Endothelial cell of umbilical vein (primary cell): ENCODE measurements at regions not wholly inside any gene's neighbourhood (a gene's known extent, or its start where the extent isn't known, plus 50 kb on each side); places are given as distances from the start of the nearest gene placed in this dataset.

ENCODE experiments used
- BruUV-seq: library from RNA; stranded (reverse); fragments of 400-500 nt; replicated peaks from 2 replicates; lab custom pipeline; 2021; lab: Mats Ljungman, UMichigan
- CTCF ChIA-PET: fragments of 300-600, 350-600 bp; sonication (Branson Sonifier 250); formaldehyde crosslinking; loops from one replicate; lab custom pipeline; 2021; ENCODE audit warnings: antibody characterized with exemption, inconsistent platforms; lab: Charles Lee
- POLR2A ChIA-PET: fragments of 300-600, 350-600 bp; sonication (Branson Sonifier 250); formaldehyde crosslinking; loops from one replicate; lab custom pipeline; 2021; ENCODE audit warnings: antibody characterized with exemption, inconsistent platforms; lab: Charles Lee
- DNase-seq: peaks from one replicate; pipeline ENCODE4 v3.0.0-alpha.2; 2011; ENCODE audit warnings: low read depth, low spot score
- FAIRE-seq: peaks from 2 replicates; lab custom pipeline; 2011; peaks lifted over from hg19 to GRCh38; lab: Jason Lieb, UNC
- H2AFZ ChIP-seq: 2 replicates; pipeline ENCODE4 v1.6.0; 2012; ENCODE audit warnings: low read depth, low read length, control low read depth, inconsistent platforms
- H3K27ac ChIP-seq: 2 replicates; pipeline ENCODE4 v1.5.1; 2011; ENCODE audit warnings: low read depth, mild to moderate bottlenecking, control low read depth, low read length, moderate library complexity; ENCODE audit not compliant: insufficient read depth
- H3K27me3 ChIP-seq, 2 experiments: 2 replicates each; pipeline versions ENCODE4 v1.6.0 to v1.6.1; 2011; ENCODE audit warnings: low read length in 2 of 2, mixed read lengths in 1 of 2; ENCODE audit not compliant: control insufficient read depth in 2 of 2, insufficient read depth in 2 of 2
- H3K36me3 ChIP-seq, 2 experiments: 2 replicates in 1 of 2; 3 replicates in 1 of 2; pipeline ENCODE4 v1.5.1; 2011; ENCODE audit warnings: low read length in 2 of 2, mild to moderate bottlenecking in 1 of 2, moderate library complexity in 1 of 2; ENCODE audit not compliant: control insufficient read depth in 2 of 2, insufficient read depth in 2 of 2; ENCODE audit errors: extremely low read depth in 1 of 2
- H3K4me1 ChIP-seq: 3 replicates; pipeline ENCODE4 v1.5.1; 2011; ENCODE audit warnings: mild to moderate bottlenecking, low read length; ENCODE audit not compliant: control insufficient read depth, insufficient read depth; ENCODE audit errors: extremely low read depth
- H3K4me2 ChIP-seq: 2 replicates; pipeline ENCODE4 v1.6.1; 2011; ENCODE audit warnings: low read length, control low read depth, mixed read lengths; ENCODE audit not compliant: insufficient read depth
- H3K4me3 ChIP-seq, 3 experiments: fragments of 200-600 bp in 1 of 3; sonication (generic), shearing (Covaris generic) in 1 of 3; replicated peaks in 1 of 3; 2 replicates each; pipeline ENCODE4 v1.5.1; 2011 to 2016; ENCODE audit warnings: control low read depth in 3 of 3, low read length in 3 of 3, mild to moderate bottlenecking in 2 of 3, inconsistent platforms in 1 of 3, low read depth in 1 of 3, moderate library complexity in 1 of 3; ENCODE audit not compliant: insufficient read depth in 1 of 3
- H3K79me2 ChIP-seq: 2 replicates; pipeline ENCODE4 v1.6.0; 2012; ENCODE audit warnings: low read length, inconsistent platforms; ENCODE audit not compliant: control insufficient read depth, insufficient read depth
- H3K9ac ChIP-seq: replicated peaks from 2 replicates; pipeline ENCODE3; 2011; ENCODE audit warnings: low read length, control low read depth; ENCODE audit not compliant: insufficient read depth; ENCODE audit errors: extremely low read depth
- H3K9me1 ChIP-seq: replicated peaks from 3 replicates; pipeline ENCODE4 v1.6.0; 2011; ENCODE audit warnings: mild to moderate bottlenecking, low read length; ENCODE audit not compliant: control insufficient read depth, insufficient read depth; ENCODE audit errors: extremely low read depth
- H3K9me3 ChIP-seq: replicated peaks from 2 replicates; pipeline ENCODE4 v1.5.1; 2012; ENCODE audit warnings: low read length, inconsistent platforms; ENCODE audit not compliant: control insufficient read depth, insufficient read depth
- H4K20me1 ChIP-seq: replicated peaks from 2 replicates; pipeline ENCODE3; 2011; ENCODE audit warnings: mild to moderate bottlenecking, low read length; ENCODE audit not compliant: control insufficient read depth, insufficient read depth; ENCODE audit errors: extremely low read depth
- CTCF ChIP-seq, 2 donors: IDR thresholded peaks; 1 replicate in 1 of 2; 2 replicates in 1 of 2; pipeline ENCODE4 v1.5.1; 2011; ENCODE audit warnings: low read length in 2 of 2, mild to moderate bottlenecking in 2 of 2, moderate library complexity in 2 of 2, control low read depth in 1 of 2, inconsistent platforms in 1 of 2, low read depth in 1 of 2; ENCODE audit not compliant: insufficient read depth in 1 of 2; ENCODE audit errors: extremely low read depth in 1 of 2
- EZH2 ChIP-seq: IDR thresholded peaks from 2 replicates; pipeline ENCODE4 v1.6.1; 2012; ENCODE audit warnings: borderline replicate concordance, low read depth, mild to moderate bottlenecking, moderate library complexity, low read length, inconsistent platforms; ENCODE audit not compliant: severe bottlenecking
- FOS ChIP-seq: IDR thresholded peaks from 2 replicates; pipeline ENCODE4 v1.6.1; 2011; ENCODE audit warnings: mild to moderate bottlenecking, low read length, moderate library complexity, borderline replicate concordance; ENCODE audit not compliant: insufficient read depth
- GATA2 ChIP-seq: IDR thresholded peaks from 2 replicates; pipeline ENCODE4 v1.7.0; 2011; ENCODE audit warnings: low read depth, mild to moderate bottlenecking, moderate library complexity, mixed read lengths, low read length; ENCODE audit not compliant: insufficient read length, insufficient read depth
- JUN ChIP-seq: IDR thresholded peaks from 2 replicates; pipeline ENCODE4 v1.6.1; 2011; ENCODE audit warnings: borderline replicate concordance, low read depth; ENCODE audit not compliant: insufficient read length, insufficient read depth
- MAX ChIP-seq: IDR thresholded peaks from 2 replicates; pipeline ENCODE4 v1.6.1; 2011; ENCODE audit not compliant: insufficient read depth, insufficient read length
- MYC ChIP-seq: IDR thresholded peaks from one replicate; pipeline ENCODE4 v1.6.1; 2011; ENCODE audit warnings: mild to moderate bottlenecking, low read depth, low read length
- POLR2A ChIP-seq: IDR thresholded peaks from 2 replicates; pipeline ENCODE4 v1.6.1; 2012; ENCODE audit warnings: low read depth, mild to moderate bottlenecking, control low read depth, low read length
- POLR2AphosphoS5 ChIP-seq: IDR thresholded peaks from 2 replicates; pipeline ENCODE4 v1.6.1; 2012; ENCODE audit warnings: low read depth, mild to moderate bottlenecking, control low read depth, low read length, moderate library complexity; ENCODE audit not compliant: insufficient read depth
- dilution Hi-C: fragments of 300-500 bp; cut with MboI; formaldehyde crosslinking; loops from one replicate; pipeline ENCODE4 v1.15.0; 2019; ENCODE audit warnings: low sequenced_read_pairs; ENCODE audit not compliant: extremely low pct_ligation_motif_present
- intact Hi-C: fragments of 100-400 bp; cut with micrococcal nuclease; formaldehyde crosslinking; loops from one replicate; pipeline ENCODE4 v1.10.0; 2022

GRCh38 chr1:60826320-60827094, 255.9 kb upstream of the NFIA start:
- Histone ChIP-seq H4K20me1 (no peaks in the 10 kb centered on the region), H3K79me2 (no peaks in the 10 kb centered on the region), H3K4me3 (no peak overlapping the region), H3K4me1 (no peaks in the 10 kb centered on the region), H3K9me1 (no peaks in the 10 kb centered on the region), H3K9ac (no peak overlapping the region), H3K27ac (no peak overlapping the region), H3K27me3 (no peaks in the 10 kb centered on the region), H3K4me2 (no peak overlapping the region), H3K36me3 (no peaks in the 10 kb centered on the region), H2AFZ (no peak overlapping the region), H3K9me3 (no peaks in the 10 kb centered on the region)
- no TSS peak for BruUV-seq
- ChIA-PET CTCF (interaction anchor here (0.6 to 1.8 kb wide), 6 partner anchors 9 to 1027 kb away, joined by 3 to 9 read pairs (median 4); no protein-coding TSS in a partner anchor), POLR2A (no interaction called here)
- DNase-seq (no peak), FAIRE-seq (no peak)
- dilution Hi-C loops: no loop called here
- no peak for TF ChIP-seq GATA2
- TF ChIP-seq MYC: no peak
- no peak for TF ChIP-seq EZH2
- TF ChIP-seq JUN: no peak
- TF ChIP-seq POLR2AphosphoS5: no peak
- TF ChIP-seq POLR2A: no peak
- TF ChIP-seq MAX: no peak
- no peak for TF ChIP-seq CTCF (IDR thresholded peaks at IDR 0.05; ENCODE audit: extremely low read depth in 1 of 2, insufficient read depth in 1 of 2, low read depth in 1 of 2, low read length in 2 of 2)
- no peak for TF ChIP-seq FOS
- intact Hi-C loops: loop anchor here (5.0 kb wide), 1 partner anchor 544 kb away; no protein-coding TSS in a partner anchor
